ENCODE measurements at regions not wholly inside any gene's neighbourhood (a gene's known extent, or its start where the extent isn't known, plus 50 kb on each side); places are given as distances from the start of the nearest gene placed in this dataset.

- H2BK120ac ChIP-seq (ENCODE audit: low read depth, low read length): no peak overlapping the region
Measured at GRCh38 chr5:130975847-130976246, 189.2 kb downstream of the HINT1 start.

GRCh38 chr5:130975299-130975698 is 189.8 kb downstream of the HINT1 start:
- Histone ChIP-seq H3K14ac (ENCODE audit: low read length) (no peak overlapping the region), H3K27me3 (ENCODE audit: control insufficient read depth in 3 of 3, insufficient read depth in 3 of 3, low read depth in 1 of 3, low read length in 3 of 3) (no peaks in the 10 kb centered on the region), H3K9me3 (replicated peaks in 1 of 2; ENCODE audit: control insufficient read depth in 2 of 2, insufficient read depth in 1 of 2, low read depth in 1 of 2, low read length in 2 of 2) (no peaks in the 10 kb centered on the region), H4K91ac (ENCODE audit: low read depth, low read length, poor library complexity) (no peak overlapping the region), H3K27ac (replicated peaks; ENCODE audit: low read length) (no peak overlapping the region), H3K36me3 (replicated peaks in 1 of 2; ENCODE audit: control insufficient read depth in 2 of 2, insufficient read depth in 2 of 2, low read length in 2 of 2) (no peaks in the 10 kb centered on the region), H3K4me1 (ENCODE audit: control insufficient read depth in 2 of 2, insufficient read depth in 1 of 2, low read depth in 1 of 2, low read length in 2 of 2) (no peaks in the 10 kb centered on the region), H3K18ac (ENCODE audit: low read length) (no peak overlapping the region), H3K23ac (ENCODE audit: low read depth, low read length, poor library complexity) (no peak overlapping the region), H3K9ac (ENCODE audit: low read depth, low read length, poor library complexity) (no peak overlapping the region), H2AFZ (ENCODE audit: low read length) (no peak overlapping the region), H3K4ac (ENCODE audit: low read length) (no peak overlapping the region), H2BK120ac (ENCODE audit: low read depth, low read length) (no peak overlapping the region), H3K79me1 (ENCODE audit: low read depth, low read length) (no peaks in the 10 kb centered on the region), H4K8ac (ENCODE audit: low read depth, low read length) (no peak overlapping the region), H3K4me2 (ENCODE audit: insufficient read depth, low read length, poor library complexity, severe bottlenecking) (no peak overlapping the region), H2AK5ac (ENCODE audit: low read depth, low read length) (no peak overlapping the region), H3K4me3 (ENCODE audit: low read length in 2 of 2) (no peak overlapping the region), H2BK15ac (ENCODE audit: low read length) (no peak overlapping the region), H2BK5ac (ENCODE audit: low read length) (no peak overlapping the region), H2BK12ac (ENCODE audit: low read length) (no peak overlapping the region)
- no CpG with 5 or more reads among the region's 2 CpGs for WGBS, 2 donors (ENCODE audit: extremely low coverage in 2 of 2, insufficient read length in 2 of 2, insufficient replicate concordance in 1 of 2)
- DNase-seq (ENCODE audit: low spot score): no peak

More at GRCh38 chr5:130975847-130976246, 189.2 kb downstream of the HINT1 start:
- Histone ChIP-seq H3K27me3 (ENCODE audit: control insufficient read depth in 3 of 3, insufficient read depth in 3 of 3, low read depth in 1 of 3, low read length in 3 of 3) (no peaks in the 10 kb centered on the region), H3K23ac (ENCODE audit: low read depth, low read length, poor library complexity) (no peak overlapping the region), H3K4ac (ENCODE audit: low read length) (no peak overlapping the region), H2BK5ac (ENCODE audit: low read length) (no peak overlapping the region), H3K27ac (replicated peaks; ENCODE audit: low read length) (no peak overlapping the region), H4K91ac (ENCODE audit: low read depth, low read length, poor library complexity) (no peak overlapping the region), H3K79me1 (ENCODE audit: low read depth, low read length) (no peaks in the 10 kb centered on the region), H2AFZ (ENCODE audit: low read length) (no peak overlapping the region), H3K36me3 (replicated peaks in 1 of 2; ENCODE audit: control insufficient read depth in 2 of 2, insufficient read depth in 2 of 2, low read length in 2 of 2) (no peaks in the 10 kb centered on the region), H3K18ac (ENCODE audit: low read length) (no peak overlapping the region), H3K9ac (ENCODE audit: low read depth, low read length, poor library complexity) (no peak overlapping the region), H2BK15ac (ENCODE audit: low read length) (no peak overlapping the region), H3K9me3 (replicated peaks in 1 of 2; ENCODE audit: control insufficient read depth in 2 of 2, insufficient read depth in 1 of 2, low read depth in 1 of 2, low read length in 2 of 2) (no peaks in the 10 kb centered on the region), H2AK5ac (ENCODE audit: low read depth, low read length) (no peak overlapping the region), H3K4me2 (ENCODE audit: insufficient read depth, low read length, poor library complexity, severe bottlenecking) (no peak overlapping the region), H3K14ac (ENCODE audit: low read length) (no peak overlapping the region), H4K8ac (ENCODE audit: low read depth, low read length) (no peak overlapping the region), H2BK12ac (ENCODE audit: low read length) (no peak overlapping the region), H3K4me1 (ENCODE audit: control insufficient read depth in 2 of 2, insufficient read depth in 1 of 2, low read depth in 1 of 2, low read length in 2 of 2) (no peaks in the 10 kb centered on the region), H3K4me3 (ENCODE audit: low read length in 2 of 2) (no peak overlapping the region)
- WGBS, 2 donors (ENCODE audit: extremely low coverage in 2 of 2, insufficient read length in 2 of 2, insufficient replicate concordance in 1 of 2): no CpG with 5 or more reads among the region's 1 CpG
- DNase-seq (ENCODE audit: low spot score): no peak

DNA sequence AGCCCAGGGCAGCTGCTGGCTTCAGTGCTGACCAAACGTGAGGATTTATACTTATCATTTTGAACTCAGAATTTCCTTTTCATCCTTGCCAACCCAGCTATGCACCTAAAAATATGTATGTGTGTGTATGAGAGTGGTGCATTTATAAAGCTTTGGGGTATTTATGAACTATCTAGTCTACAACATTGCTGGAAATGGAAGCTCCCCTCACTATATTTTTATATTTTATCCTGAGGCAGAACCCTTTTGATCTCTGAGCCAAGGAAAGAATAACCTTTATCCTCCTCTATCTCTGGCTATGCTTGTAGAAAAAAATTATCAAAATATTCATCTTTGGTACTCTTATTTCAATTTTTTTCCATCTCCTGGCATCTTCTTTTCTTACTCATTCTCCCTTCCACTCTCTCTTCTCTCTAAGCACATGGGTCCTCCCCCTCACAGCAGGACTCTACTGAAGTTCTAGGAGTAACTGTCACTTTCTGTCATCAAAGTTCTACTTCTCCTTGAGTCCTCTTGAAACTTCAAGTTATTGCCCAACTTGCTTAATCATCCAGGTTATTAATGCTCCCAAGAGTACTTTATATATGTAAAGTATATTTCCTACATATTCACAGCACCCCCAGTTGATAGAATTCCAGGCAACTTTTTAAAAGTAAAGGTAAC is 190.9 kb downstream of the HINT1 start:
- Histone ChIP-seq H3K79me1 (ENCODE audit: low read depth, low read length) (no peaks in the 10 kb centered on the region), H2BK5ac (ENCODE audit: low read length) (no peak overlapping the region), H3K4ac (ENCODE audit: low read length) (no peak overlapping the region), H3K4me3 (ENCODE audit: low read length in 2 of 2) (no peak overlapping the region), H3K23ac (ENCODE audit: low read depth, low read length, poor library complexity) (no peak overlapping the region), H3K27ac (replicated peaks; ENCODE audit: low read length) (no peak overlapping the region), H2AFZ (ENCODE audit: low read length) (no peak overlapping the region), H3K14ac (ENCODE audit: low read length) (no peak overlapping the region), H3K18ac (ENCODE audit: low read length) (no peak overlapping the region), H2BK15ac (ENCODE audit: low read length) (no peak overlapping the region), H2AK5ac (ENCODE audit: low read depth, low read length) (no peak overlapping the region), H4K8ac (ENCODE audit: low read depth, low read length) (no peak overlapping the region), H4K91ac (ENCODE audit: low read depth, low read length, poor library complexity) (no peak overlapping the region), H3K4me2 (ENCODE audit: insufficient read depth, low read length, poor library complexity, severe bottlenecking) (no peak overlapping the region), H2BK12ac (ENCODE audit: low read length) (no peak overlapping the region), H2BK120ac (ENCODE audit: low read depth, low read length) (no peak overlapping the region), H3K36me3 (replicated peaks in 1 of 2; ENCODE audit: control insufficient read depth in 2 of 2, insufficient read depth in 2 of 2, low read length in 2 of 2) (no peaks in the 10 kb centered on the region), H3K27me3 (ENCODE audit: control insufficient read depth in 3 of 3, insufficient read depth in 3 of 3, low read depth in 1 of 3, low read length in 3 of 3) (no peaks in the 10 kb centered on the region), H3K4me1 (ENCODE audit: control insufficient read depth in 2 of 2, insufficient read depth in 1 of 2, low read depth in 1 of 2, low read length in 2 of 2) (no peaks in the 10 kb centered on the region), H3K9me3 (replicated peaks in 1 of 2; ENCODE audit: control insufficient read depth in 2 of 2, insufficient read depth in 1 of 2, low read depth in 1 of 2, low read length in 2 of 2) (no peaks in the 10 kb centered on the region), H3K9ac (ENCODE audit: low read depth, low read length, poor library complexity) (no peak overlapping the region)
- no CpG with 5 or more reads among the region's 1 CpG for WGBS, 2 donors (ENCODE audit: extremely low coverage in 2 of 2, insufficient read length in 2 of 2, insufficient replicate concordance in 1 of 2)
- DNase-seq (ENCODE audit: low spot score): no peak

DNA sequence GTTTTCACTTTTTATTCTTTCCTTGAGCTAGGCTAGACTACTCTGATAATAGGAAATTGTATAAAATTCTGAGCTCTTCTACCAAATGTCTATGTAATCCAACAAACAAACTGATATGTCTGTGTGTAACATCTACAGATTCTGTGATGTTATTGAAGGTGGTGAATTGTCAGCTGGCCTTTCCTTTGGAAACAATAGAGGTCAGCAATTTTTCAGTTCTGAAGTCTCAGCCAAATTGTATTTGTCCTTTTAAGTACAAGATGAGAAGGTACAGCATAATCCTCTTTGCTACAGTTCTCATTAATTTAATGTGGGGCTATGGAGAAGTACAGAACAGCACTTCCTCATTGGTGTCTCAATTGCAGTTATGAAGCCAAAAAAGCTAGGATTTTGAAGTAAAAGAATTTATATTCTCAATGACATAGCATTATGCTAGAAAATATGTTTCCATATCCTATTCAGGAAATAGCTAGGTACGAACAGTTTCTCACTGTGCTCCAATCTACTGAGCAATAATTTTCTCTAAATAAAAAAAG is 198.0 kb downstream of the HINT1 start:
- Histone ChIP-seq H2BK15ac (ENCODE audit: low read length) (no peak overlapping the region), H2BK120ac (ENCODE audit: low read depth, low read length) (no peak overlapping the region), H3K4me2 (ENCODE audit: insufficient read depth, low read length, poor library complexity, severe bottlenecking) (no peak overlapping the region), H3K4me1 (ENCODE audit: control insufficient read depth in 2 of 2, insufficient read depth in 1 of 2, low read depth in 1 of 2, low read length in 2 of 2) (no peaks in the 10 kb centered on the region), H3K27ac (replicated peaks; ENCODE audit: low read length) (no peak overlapping the region), H3K27me3 (ENCODE audit: control insufficient read depth in 3 of 3, insufficient read depth in 3 of 3, low read depth in 1 of 3, low read length in 3 of 3) (no peaks in the 10 kb centered on the region), H3K9ac (ENCODE audit: low read depth, low read length, poor library complexity) (no peak overlapping the region), H3K4ac (ENCODE audit: low read length) (no peak overlapping the region), H3K9me3 (replicated peaks in 1 of 2; ENCODE audit: control insufficient read depth in 2 of 2, insufficient read depth in 1 of 2, low read depth in 1 of 2, low read length in 2 of 2) (no peaks in the 10 kb centered on the region), H3K18ac (ENCODE audit: low read length) (no peak overlapping the region), H3K79me1 (ENCODE audit: low read depth, low read length) (no peaks in the 10 kb centered on the region), H2AK5ac (ENCODE audit: low read depth, low read length) (no peak overlapping the region), H3K23ac (ENCODE audit: low read depth, low read length, poor library complexity) (no peak overlapping the region), H4K91ac (ENCODE audit: low read depth, low read length, poor library complexity) (no peak overlapping the region), H2BK5ac (ENCODE audit: low read length) (no peak overlapping the region), H4K8ac (ENCODE audit: low read depth, low read length) (no peak overlapping the region), H3K14ac (ENCODE audit: low read length) (no peak overlapping the region), H3K4me3 (ENCODE audit: low read length in 2 of 2) (no peak overlapping the region), H2AFZ (ENCODE audit: low read length) (no peak overlapping the region), H3K36me3 (replicated peaks in 1 of 2; ENCODE audit: control insufficient read depth in 2 of 2, insufficient read depth in 2 of 2, low read length in 2 of 2) (no peaks in the 10 kb centered on the region), H2BK12ac (ENCODE audit: low read length) (no peak overlapping the region)
- DNase-seq (ENCODE audit: low spot score): no peak
- no CpG with 5 or more reads among the region's 1 CpG for WGBS, 2 donors (ENCODE audit: extremely low coverage in 2 of 2, insufficient read length in 2 of 2, insufficient replicate concordance in 1 of 2)

Measured in neuronal stem cell (in vitro differentiated cells).